Effector CD8-positive, alpha-beta T cell (primary cell): ENCODE measurements at regions not wholly inside any gene's neighbourhood (a gene's known extent, or its start where the extent isn't known, plus 50 kb on each side); places are given as distances from the start of the nearest gene placed in this dataset.

ENCODE experiments used
- DNase-seq: peaks from one replicate; lab custom pipeline; 2025; lab: John Stamatoyannopoulos, UW

GRCh38 chr3:56985460-56985859 lies 75.0 kb upstream of the SPATA12 start:
- no peak for DNase-seq

GRCh38 chr3:56983427-56983826 lies 77.0 kb upstream of the SPATA12 start:
- no peak for DNase-seq

- no peak for DNase-seq
Measured at GRCh38 chr3:56981445-56982230, 78.8 kb upstream of the SPATA12 start.

GRCh38 chr3:56980798-56981390 lies 79.6 kb upstream of the SPATA12 start:
- no peak for DNase-seq

- no peak for DNase-seq
Measured at GRCh38 chr3:56980243-56980642, 80.2 kb upstream of the SPATA12 start.

- DNase-seq: no peak
Measured at GRCh38 chr3:56979791-56980190, 80.7 kb upstream of the SPATA12 start.

- DNase-seq: no peak
Measured at GRCh38 chr3:56977561-56977889, 82.9 kb upstream of the SPATA12 start.

- DNase-seq: no peak
Measured at GRCh38 chr3:56976651-56977560, 83.6 kb upstream of the SPATA12 start.

GRCh38 chr3:56975567-56975966 lies 84.9 kb upstream of the SPATA12 start:
- DNase-seq: no peak

GRCh38 chr3:56974247-56974930 lies 86.1 kb upstream of the SPATA12 start:
- DNase-seq: no peak

- no peak for DNase-seq
Measured at GRCh38 chr3:56971816-56972215, 88.6 kb upstream of the SPATA12 start.

GRCh38 chr3:56971261-56971660 lies 89.2 kb upstream of the SPATA12 start:
- no peak for DNase-seq

- DNase-seq: no peak
Measured at GRCh38 chr3:56970461-56970879, 90.0 kb upstream of the SPATA12 start.

GRCh38 chr3:56969851-56970250 lies 90.6 kb upstream of the SPATA12 start:
- no peak for DNase-seq

- DNase-seq: no peak
Measured at GRCh38 chr3:56966509-56966908, 94.0 kb upstream of the SPATA12 start.

GRCh38 chr3:56966104-56966503 lies 94.4 kb upstream of the SPATA12 start:
- DNase-seq: no peak

- DNase-seq: no peak
Measured at GRCh38 chr3:56962922-56963321, 97.5 kb upstream of the SPATA12 start.

- no peak for DNase-seq
Measured at GRCh38 chr3:56962206-56962605, 98.3 kb upstream of the SPATA12 start.

- no peak for DNase-seq
Measured at GRCh38 chr3:56960234-56960917, 100.1 kb upstream of the SPATA12 start.

- no peak for DNase-seq
Measured at GRCh38 chr3:56958879-56959278, 101.6 kb upstream of the SPATA12 start.

GRCh38 chr3:56957522-56957921 lies 102.9 kb upstream of the SPATA12 start:
- no peak for DNase-seq

- no peak for DNase-seq
Measured at GRCh38 chr3:56956906-56957305, 103.6 kb upstream of the SPATA12 start.
